Neural cell (in vitro differentiated cells): ENCODE measurements at regions not wholly inside any gene's neighbourhood (a gene's known extent, or its start where the extent isn't known, plus 50 kb on each side); places are given as distances from the start of the nearest gene placed in this dataset.
A peak's percentile ranks its signal among the peaks of the same experiment; 100 is the strongest.

ENCODE experiments used
- H2AFZ ChIP-seq: fragments of 200-600, 300-800 bp; sonication (generic), shearing (Covaris generic); 2 replicates; pipeline ENCODE4 v1.6.0; 2014; ENCODE audit warnings: low read depth, mild to moderate bottlenecking, antibody characterized with exemption, low read length, moderate library complexity
- H3F3A ChIP-seq: fragments of 200-600 bp; shearing (Covaris generic); 2 replicates; pipeline ENCODE4 v1.6.1; 2016; ENCODE audit warnings: mild to moderate bottlenecking, moderate library complexity, mixed read lengths, antibody characterized with exemption, low read length; ENCODE audit not compliant: insufficient read depth, poor library complexity, severe bottlenecking
- H3K27ac ChIP-seq: fragments of 200-600, 300-800 bp; sonication (generic), shearing (Covaris generic); 2 replicates; pipeline ENCODE4 v1.5.1; 2014; ENCODE audit warnings: mild to moderate bottlenecking, low read length, moderate library complexity
- H3K27me3 ChIP-seq: fragments of 300-800, 200-600 bp; sonication (generic), shearing (Covaris generic); 2 replicates; pipeline ENCODE4 v1.6.0; 2014; ENCODE audit warnings: mild to moderate bottlenecking, low read depth, low read length, moderate library complexity; ENCODE audit not compliant: insufficient read depth
- H3K36me3 ChIP-seq: fragments of 300-800, 200-600 bp; sonication (generic), shearing (Covaris generic); 2 replicates; pipeline ENCODE4 v1.5.1; 2014; ENCODE audit warnings: mild to moderate bottlenecking, antibody characterized with exemption, low read length, moderate library complexity; ENCODE audit not compliant: insufficient read depth
- H3K4me2 ChIP-seq: fragments of 300-800, 200-600 bp; sonication (generic), shearing (Covaris generic); 2 replicates; pipeline ENCODE4 v1.6.0; 2014; ENCODE audit warnings: mild to moderate bottlenecking, low read length
- H3K4me3 ChIP-seq: fragments of 300-800, 200-600 bp; sonication (generic), shearing (Covaris generic); 2 replicates; pipeline ENCODE4 v1.5.1; 2014; ENCODE audit warnings: mild to moderate bottlenecking, low read length, moderate library complexity
- H3K79me2 ChIP-seq: fragments of 200-600 bp; shearing (Covaris generic); replicated peaks from 2 replicates; pipeline ENCODE4 v1.6.0; 2014; ENCODE audit warnings: mild to moderate bottlenecking, low read length, moderate library complexity; ENCODE audit not compliant: insufficient read depth
- H3K9ac ChIP-seq: fragments of 300-800, 200-600 bp; sonication (generic), shearing (Covaris generic); 2 replicates; pipeline ENCODE4 v1.6.1; 2016; ENCODE audit warnings: mild to moderate bottlenecking, low read length, mixed read lengths
- H3K9me2 ChIP-seq: fragments of 200-600 bp; shearing (Covaris generic); 2 replicates; pipeline ENCODE4 v1.6.1; 2016; ENCODE audit warnings: mild to moderate bottlenecking, low read length, mixed read lengths; ENCODE audit not compliant: insufficient read depth
- H3K9me3 ChIP-seq: fragments of 200-600, 300-800 bp; sonication (generic), shearing (Covaris generic); 2 replicates; pipeline ENCODE4 v1.6.1; 2016; ENCODE audit warnings: mild to moderate bottlenecking, mixed run types, low read length, moderate library complexity, mixed read lengths
- H4K20me1 ChIP-seq: fragments of 200-600 bp; shearing (Covaris generic); 2 replicates; pipeline ENCODE4 v1.6.1; 2016; ENCODE audit warnings: mild to moderate bottlenecking, mixed run types; ENCODE audit not compliant: insufficient read depth
- CTCF ChIP-seq: fragments of 450-650 bp; IDR thresholded peaks from 2 replicates; pipeline ENCODE4 v1.5.1; 2014; ENCODE audit warnings: antibody characterized with exemption, mild to moderate bottlenecking, moderate library complexity; ENCODE audit not compliant: poor library complexity, severe bottlenecking
- EP300 ChIP-seq: fragments of 450-650 bp; conservative IDR thresholded peaks from 2 replicates; pipeline ENCODE4 v1.6.1; 2014; ENCODE audit warnings: antibody characterized with exemption, mild to moderate bottlenecking, moderate library complexity; ENCODE audit not compliant: poor library complexity, severe bottlenecking
- EZH2 ChIP-seq: fragments of 200-600, 300-800 bp; shearing (Covaris generic), sonication (generic); IDR thresholded peaks from 2 replicates; pipeline ENCODE4 v1.6.1; 2014; ENCODE audit warnings: antibody characterized with exemption, low read length, borderline replicate concordance, mild to moderate bottlenecking; ENCODE audit not compliant: insufficient read depth, poor library complexity, severe bottlenecking
- MXI1 ChIP-seq: fragments of 450-650 bp; conservative IDR thresholded peaks from 2 replicates; pipeline ENCODE4 v1.6.1; 2014; ENCODE audit warnings: antibody characterized with exemption, mild to moderate bottlenecking; ENCODE audit not compliant: poor library complexity, severe bottlenecking
- POLR2AphosphoS5 ChIP-seq: IDR thresholded peaks from 2 replicates; pipeline ENCODE4 v1.6.1; 2012
- RAD21 ChIP-seq: fragments of 450-650 bp; conservative IDR thresholded peaks from 2 replicates; pipeline ENCODE4 v1.6.1; 2014; ENCODE audit warnings: antibody characterized with exemption, mild to moderate bottlenecking, moderate library complexity
- REST ChIP-seq: IDR thresholded peaks from 2 replicates; pipeline ENCODE4 v1.6.1; 2012; ENCODE audit warnings: borderline replicate concordance
- SMC3 ChIP-seq: fragments of 450-650 bp; conservative IDR thresholded peaks from 2 replicates; pipeline ENCODE4 v1.6.1; 2014; ENCODE audit warnings: antibody characterized with exemption, mild to moderate bottlenecking, moderate library complexity; ENCODE audit not compliant: poor library complexity
- TAF1 ChIP-seq: IDR thresholded peaks from 2 replicates; pipeline ENCODE4 v1.6.1; 2012; ENCODE audit warnings: low read depth

DNA sequence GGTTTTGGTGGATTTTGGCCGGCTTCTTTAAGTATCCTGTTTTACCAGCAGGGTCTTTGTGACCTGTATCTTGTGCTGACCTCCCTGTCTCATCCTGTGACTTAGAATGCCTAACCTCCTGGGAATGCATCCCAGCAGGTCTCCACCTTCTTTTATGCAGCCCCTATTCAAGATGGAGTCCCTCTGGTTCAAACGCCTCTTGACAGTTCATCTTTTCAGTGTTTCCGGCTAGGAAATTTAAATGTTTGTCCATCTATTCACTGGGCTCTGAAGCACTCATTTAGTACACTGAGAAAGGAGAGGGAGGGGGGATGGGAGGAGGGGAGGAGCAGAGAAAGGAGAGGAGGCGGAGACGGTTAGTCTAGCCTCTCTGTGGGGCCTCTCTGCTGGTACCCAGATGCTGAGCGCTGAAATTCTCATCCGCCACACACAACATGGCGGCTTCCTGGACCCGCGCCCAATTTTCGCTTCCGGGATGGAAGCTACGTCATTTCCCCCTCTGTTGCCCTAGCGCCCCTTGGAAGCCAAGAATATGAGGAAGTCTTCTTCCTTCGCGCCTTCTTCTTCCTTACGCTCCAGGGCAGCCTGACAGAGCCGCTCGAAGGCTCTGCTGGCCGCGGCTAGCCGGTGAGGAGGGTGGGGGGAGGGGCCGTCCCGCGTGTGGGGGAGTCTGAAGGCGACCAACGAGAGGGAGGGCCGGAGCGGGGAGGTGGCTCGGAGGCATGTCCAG lies 69.0 kb upstream of the SYT13 start:
- Histone ChIP-seq H4K20me1 (no peaks in the 10 kb centered on the region), H3K79me2 (peaks cover 4% of the 10 kb centered on the region), H3K27ac (peak overlapping the region; percentile 89), H2AFZ (peak overlapping the region; percentile 96), H3K36me3 (no peaks in the 10 kb centered on the region), H3K4me3 (peak overlapping the region; percentile 83), H3K9me3 (no peaks in the 10 kb centered on the region), H3K4me2 (peak overlapping the region; percentile 76), H3K9me2 (no peaks in the 10 kb centered on the region), H3F3A (no peaks in the 10 kb centered on the region), H3K27me3 (no peaks in the 10 kb centered on the region), H3K9ac (peak overlapping the region; percentile 83)
- TF ChIP-seq EZH2 (no peak), REST (no peak), CTCF (peak; percentile 16), RAD21 (peak; percentile 34), POLR2AphosphoS5 (peak; percentile 99), EP300 (peak; percentile 16), MXI1 (peak; percentile 60), SMC3 (peak; percentile 24), TAF1 (no peak)

- H3K4me2 ChIP-seq: no peak overlapping the region
- no peak overlapping the region for H2AFZ ChIP-seq
- H3K9ac ChIP-seq: no peak overlapping the region
- no peaks in the 10 kb centered on the region for H3K36me3 ChIP-seq
- H3K27ac ChIP-seq: no peak overlapping the region
- no peaks in the 10 kb centered on the region for H3K9me3 ChIP-seq
- H3F3A ChIP-seq: no peaks in the 10 kb centered on the region
- no peak for TF ChIP-seq EZH2
- TF ChIP-seq TAF1: no peak
- TF ChIP-seq REST: no peak
- TF ChIP-seq RAD21: no peak
- no peak for TF ChIP-seq EP300
- TF ChIP-seq CTCF: no peak
- TF ChIP-seq SMC3: no peak
- no peak for TF ChIP-seq MXI1
- no peak for TF ChIP-seq POLR2AphosphoS5
- H3K4me3 ChIP-seq: no peak overlapping the region
- no peaks in the 10 kb centered on the region for H4K20me1 ChIP-seq
- no peaks in the 10 kb centered on the region for H3K27me3 ChIP-seq
- no peaks in the 10 kb centered on the region for H3K9me2 ChIP-seq
- no peaks in the 10 kb centered on the region for H3K79me2 ChIP-seq
Measured at GRCh38 chr11:45348729-45349128, 62.6 kb upstream of the SYT13 start.
